Suppressor macrophage (primary cell): ENCODE measurements at regions not wholly inside any gene's neighbourhood (a gene's known extent, or its start where the extent isn't known, plus 50 kb on each side); places are given as distances from the start of the nearest gene placed in this dataset.

Source experiments
- DNase-seq, 4 experiments: peaks; one replicate each; pipeline ENCODE4 v3.0.0-alpha.2; 2020 to 2022

DNA sequence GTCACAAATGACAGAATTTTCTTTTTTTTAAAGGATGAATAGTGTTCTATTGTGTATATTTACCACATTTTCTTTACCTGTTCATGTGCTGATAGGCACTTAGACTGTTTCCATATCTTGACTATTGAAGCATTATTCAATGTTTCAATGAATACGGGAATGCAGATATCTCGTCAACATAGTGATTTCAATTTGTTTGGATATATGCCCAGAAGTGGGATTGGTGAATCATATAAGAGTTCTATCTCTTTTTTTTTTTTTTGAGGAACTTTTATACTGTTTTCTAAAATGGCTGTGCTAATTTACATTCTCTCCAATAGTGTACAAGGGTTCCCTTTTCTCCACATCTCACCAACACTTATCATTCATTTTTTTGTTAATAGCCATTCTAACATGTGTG is 97.9 kb upstream of the FAR2 start:
- no peak for DNase-seq

DNA sequence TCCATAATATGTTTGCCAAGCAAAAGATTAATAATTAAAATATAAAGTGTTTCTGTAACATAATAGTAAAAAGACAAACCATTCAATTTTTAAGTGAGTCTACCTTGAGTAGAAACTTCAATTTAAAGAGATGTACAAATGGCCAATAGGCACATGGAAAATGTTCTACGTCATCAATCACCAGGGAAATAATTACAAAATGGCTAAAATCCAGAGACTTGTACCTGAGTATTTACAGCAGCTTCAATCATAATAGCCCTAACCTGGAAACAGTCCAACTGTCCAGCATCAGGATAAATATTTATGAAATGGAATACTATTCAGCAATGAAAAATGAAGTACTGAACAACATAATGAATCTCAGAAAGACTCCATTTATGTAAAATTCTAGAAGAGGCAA is 95.5 kb upstream of the FAR2 start:
- DNase-seq: no peak

DNA sequence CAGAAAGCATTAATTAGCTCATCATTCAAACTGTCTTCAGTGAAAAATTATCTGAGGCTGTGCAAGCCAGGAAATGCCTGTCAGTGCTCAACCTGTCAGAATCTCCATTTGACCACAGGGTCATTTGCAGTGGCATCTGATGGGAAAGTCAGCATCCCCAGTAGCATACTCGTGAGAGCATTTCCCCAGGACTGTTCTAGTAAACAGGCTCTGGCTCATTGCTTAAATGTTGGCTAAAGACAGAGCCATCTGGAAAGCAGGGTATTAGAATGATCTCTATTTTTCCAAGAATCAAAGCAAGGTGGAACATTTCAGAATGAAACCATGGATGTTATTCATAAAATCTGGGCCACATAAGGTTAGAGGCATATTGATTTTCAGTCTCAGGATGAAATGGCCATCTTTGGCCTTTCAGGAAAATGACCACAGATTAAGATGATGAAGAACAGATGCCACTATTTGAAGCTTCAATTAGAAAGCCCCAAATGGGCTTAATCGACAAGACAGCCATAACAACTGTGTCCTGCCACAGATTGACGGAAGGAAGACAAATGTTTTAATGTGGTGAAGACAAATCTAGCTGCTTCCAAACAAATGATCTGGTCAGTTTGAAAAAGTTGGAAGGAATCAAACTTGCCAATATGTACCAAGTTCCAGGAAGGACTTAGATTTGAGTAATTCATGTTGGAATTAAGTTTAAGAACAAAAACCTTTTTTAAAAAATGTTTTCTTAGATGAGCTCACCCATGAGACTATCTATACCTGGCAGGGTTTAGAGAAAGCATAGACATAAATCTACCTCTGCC is 94.0 kb upstream of the FAR2 start:
- DNase-seq: no peak

DNA sequence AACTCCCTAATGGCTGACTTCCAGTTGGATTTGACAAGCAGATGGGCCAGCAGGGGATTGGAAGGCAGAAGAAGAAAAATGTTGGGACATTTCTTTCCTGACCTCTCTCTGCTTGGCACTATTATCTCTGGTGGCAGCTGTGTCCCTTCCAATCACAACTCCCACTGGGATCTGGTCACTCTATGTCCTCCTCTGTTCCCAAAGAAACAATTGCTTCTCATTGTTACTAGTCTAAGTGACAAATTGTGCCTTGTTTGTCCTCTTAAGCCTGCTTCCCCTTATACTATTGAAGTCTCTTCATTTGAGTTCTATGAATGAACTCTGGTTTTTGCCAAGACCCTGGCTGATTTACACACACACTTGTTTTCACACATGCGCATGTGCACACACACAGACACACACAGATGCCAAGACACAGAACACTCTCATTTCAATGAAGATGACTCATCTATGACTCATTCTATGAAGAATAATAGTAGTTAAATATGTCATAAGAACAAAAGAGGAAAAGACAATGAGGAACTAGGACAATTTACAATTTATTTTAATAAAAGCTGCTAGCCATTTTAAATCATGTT is 83.0 kb upstream of the FAR2 start:
- peak; percentile 36 to 82 (median 60) for DNase-seq

DNA sequence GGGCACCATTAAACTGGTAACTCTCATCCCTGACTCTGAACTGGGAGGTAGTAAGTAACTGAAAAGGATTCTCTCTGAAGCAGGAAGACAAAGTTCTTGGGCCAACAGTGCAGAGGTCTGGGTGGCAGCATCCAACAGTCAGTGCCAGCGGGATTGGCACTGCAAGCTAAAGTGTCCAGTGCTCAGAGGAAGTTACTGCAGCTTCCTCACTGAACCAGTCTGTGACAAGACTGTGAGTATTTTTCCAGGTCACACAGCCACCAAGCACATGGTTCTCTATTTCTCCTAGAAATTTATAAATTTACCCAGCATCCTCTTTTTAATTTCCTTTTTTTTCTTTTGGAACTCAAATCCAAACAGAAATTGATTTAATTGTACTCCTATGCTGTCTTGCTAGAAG is 81.6 kb upstream of the FAR2 start:
- peak; percentile 66 to 84 (median 78) for DNase-seq

DNA sequence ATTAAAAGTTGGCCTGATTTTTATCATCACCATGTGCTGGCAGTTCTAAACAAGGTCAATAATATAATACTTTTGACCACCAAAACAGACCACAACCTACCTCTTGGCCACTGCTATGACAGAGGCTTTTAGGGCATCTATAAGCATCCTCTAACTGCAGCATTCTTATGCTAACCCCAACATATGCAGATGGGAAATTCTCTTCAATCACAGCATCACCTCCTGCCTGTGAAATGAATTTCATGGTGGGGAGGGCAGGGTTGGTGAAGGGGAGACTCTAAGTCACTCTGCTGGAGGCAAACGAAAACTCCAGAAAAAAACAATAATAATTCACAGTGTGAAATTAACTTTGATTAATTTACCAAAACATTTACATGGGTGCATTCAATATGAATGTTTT is 78.8 kb upstream of the FAR2 start:
- no peak for DNase-seq

DNA sequence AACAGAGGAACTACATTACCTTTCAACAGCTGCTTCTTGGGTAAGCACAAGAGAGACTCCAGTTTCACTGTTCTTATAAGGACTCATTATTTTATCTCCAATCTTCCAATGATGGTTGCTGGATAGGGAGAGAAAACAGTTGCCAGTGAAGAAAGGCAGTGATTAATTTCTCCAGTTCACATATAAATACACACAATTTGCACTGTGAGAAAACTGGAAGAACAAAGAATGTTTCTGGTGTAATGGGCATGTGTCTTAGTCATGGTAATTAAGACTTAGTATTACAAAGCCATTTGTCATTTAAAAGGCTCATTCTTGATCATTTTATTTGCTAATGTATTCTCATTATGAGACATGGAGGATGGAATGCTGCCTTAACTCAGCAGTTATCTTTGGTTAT is 78.0 kb upstream of the FAR2 start:
- no peak for DNase-seq

DNA sequence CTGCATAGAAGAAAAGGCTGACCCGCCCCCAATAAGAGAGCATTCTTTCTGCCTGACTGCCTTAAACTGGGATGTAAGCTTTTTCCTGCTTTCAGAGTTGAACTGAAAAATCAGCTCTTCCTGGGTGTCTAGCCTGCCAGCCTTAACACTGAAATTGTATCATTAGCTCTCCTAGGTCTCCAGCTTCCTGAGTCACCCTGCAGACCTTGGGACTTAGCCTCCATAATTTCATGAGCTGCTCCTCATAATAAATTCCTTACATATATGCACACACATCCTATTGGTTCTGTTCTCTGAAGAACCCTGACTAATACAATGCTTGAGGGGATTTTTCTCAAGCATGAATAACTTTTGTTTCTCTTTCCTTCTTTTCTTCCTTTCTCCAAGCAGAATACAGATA is 76.4 kb upstream of the FAR2 start:
- no peak for DNase-seq

DNA sequence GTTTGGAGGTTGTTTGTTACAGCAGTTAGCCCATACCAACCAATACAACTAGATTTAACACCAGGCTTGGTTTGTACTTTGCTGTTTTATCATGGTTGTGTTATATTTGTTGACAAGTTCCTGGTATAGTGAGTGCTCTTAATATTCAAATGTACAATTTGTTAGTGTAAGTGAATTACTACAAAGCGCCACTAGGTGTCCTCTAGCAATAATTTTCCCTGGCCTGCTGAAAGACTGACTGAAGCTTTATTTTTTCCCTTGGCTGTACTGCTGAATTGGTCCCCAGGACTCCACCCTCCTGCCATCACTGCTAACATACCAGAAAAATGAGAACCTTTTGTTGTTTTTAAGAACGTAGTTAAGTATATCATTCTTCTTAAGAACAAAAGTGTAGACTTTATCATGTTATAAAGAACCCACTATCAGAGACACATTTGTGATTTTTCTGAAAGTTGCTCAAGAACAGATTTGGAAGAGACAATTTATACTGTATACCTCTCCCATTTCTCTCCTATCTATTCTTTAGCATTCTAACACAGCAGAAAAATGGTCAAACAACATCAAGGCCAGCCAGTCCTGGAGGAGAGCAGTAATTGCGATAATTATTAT is 75.3 kb upstream of the FAR2 start:
- DNase-seq: peak; percentile 52 to 80 (median 63)

DNA sequence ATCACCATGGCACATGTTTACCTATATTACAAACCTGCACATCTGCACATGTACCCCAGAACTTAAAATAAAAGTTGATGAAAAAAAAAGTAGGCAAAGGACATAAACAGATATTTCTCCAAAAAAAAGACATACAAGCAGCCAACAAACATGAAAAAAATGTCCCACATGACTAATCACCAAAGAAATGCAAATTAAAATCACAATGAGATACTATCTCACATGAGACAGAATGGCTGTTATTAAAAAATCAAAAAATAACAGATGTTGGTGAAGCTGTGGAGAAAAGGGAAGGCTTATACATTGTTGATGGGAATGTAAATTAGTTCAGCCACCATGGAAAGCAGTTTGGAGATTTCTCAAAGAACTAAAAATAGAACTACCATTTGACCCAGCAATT is 68.0 kb upstream of the FAR2 start:
- no peak for DNase-seq

DNA sequence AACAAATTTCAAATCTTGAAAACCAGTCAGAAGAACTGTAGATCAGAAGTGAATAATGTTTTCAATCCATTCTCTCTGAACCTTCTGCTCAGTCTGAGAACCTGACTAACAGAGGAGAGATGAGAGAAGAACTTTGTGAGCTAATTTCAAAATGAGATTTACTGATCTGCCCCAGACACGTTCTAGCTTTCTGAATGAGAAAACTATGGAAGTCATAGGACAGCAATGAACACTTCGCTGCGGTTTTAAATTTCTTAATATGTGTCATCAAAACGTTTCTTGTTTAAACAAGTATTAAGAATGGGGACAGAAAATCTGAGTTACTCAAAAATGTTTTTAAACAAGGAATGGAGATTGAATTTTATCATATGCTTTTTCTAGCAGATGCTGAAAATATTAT is 66.6 kb upstream of the FAR2 start:
- DNase-seq: no peak

DNA sequence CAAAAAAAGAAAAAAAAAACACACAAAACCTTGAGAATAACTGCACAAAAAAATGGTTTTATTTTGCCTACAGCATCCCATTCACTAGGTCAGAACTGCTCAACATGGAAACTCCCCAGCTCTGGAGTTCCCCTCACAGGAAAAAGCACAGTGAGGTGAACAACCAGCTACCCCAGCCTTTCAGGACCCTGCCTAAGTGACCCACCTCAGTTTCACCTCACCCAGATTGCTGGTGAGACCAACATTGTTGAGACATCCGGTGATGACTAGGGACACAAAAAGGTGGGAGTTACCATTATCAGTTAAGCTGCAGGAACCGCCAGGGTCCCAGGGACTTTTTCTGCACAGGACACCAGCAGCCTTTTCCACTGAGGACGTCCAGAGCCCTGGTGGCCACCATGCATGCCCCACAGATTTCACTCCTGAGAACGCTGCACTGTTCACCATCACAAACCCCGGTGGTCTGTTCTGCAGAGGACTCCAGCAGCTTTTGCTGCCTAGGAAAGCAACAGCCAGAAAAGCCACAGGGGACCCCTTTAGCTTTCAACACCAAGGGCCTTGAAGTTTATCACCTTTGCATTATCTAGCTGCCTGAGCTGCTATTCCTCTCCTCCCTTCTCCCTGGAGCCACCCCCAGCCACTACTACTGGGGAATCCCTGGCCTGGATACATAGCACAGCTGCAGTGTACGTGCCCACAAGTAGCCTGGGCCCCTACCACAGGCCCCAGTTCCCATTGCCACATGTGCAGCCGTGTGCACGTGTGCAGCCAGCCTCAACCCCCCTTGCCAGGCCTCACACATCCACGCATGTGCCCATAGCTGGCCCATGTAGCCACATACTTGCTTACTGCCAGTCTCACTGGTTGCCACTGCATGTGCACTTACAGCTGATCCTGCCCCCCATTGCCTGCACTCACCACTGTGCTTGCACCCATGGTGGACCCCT is 62.5 kb upstream of the FAR2 start:
- DNase-seq: no peak

DNA sequence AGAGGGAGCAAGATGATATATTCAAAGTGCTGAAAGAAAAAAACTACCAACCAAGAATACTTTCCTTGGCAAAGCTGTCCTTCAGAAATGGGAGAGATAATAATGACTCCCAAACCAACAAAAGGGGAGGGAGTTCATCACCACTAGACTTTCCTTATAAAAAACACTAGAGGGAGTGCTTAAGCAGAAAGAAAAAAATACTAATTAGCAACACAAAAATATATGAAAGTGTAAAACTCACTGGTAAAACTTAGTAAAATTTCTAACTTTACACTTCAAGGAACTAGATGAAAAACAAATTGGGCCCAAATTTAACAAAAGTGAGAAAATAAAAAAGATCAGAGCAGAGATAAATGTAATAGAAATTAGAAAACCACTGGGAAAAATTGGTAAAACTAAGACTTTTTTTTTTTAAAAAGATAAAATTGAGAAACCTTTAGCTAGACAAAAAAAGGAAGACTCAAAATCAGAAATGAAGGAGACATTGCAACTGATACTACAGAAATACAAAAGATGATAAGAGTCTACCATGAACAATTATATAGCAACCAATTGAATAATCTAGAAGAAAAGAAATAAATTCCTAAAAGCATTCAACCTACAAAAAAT is 60.4 kb upstream of the FAR2 start:
- peak; percentile 18 to 61 (median 35) for DNase-seq
